Activated CD4-positive, alpha-beta T cell treated with anti-CD3 and anti-CD28 coated beads for 36 hours (primary cell): ENCODE measurements at regions not wholly inside any gene's neighbourhood (a gene's known extent, or its start where the extent isn't known, plus 50 kb on each side); places are given as distances from the start of the nearest gene placed in this dataset.

Source experiments
- ATAC-seq: fragments of 200-7000 bp; cut with Tn5 transposase; one replicate; pipeline ENCODE4 v1.10.0; 2021; ENCODE audit warnings: mild to moderate bottlenecking, moderate library complexity
- CTCF ChIA-PET: fragments of 350-600 bp; sonication (Branson Sonifier 250); formaldehyde crosslinking; loops from one replicate; lab custom pipeline; 2021; ENCODE audit warnings: antibody characterized with exemption; lab: Charles Lee
- POLR2A ChIA-PET: fragments of 350-600 bp; sonication (Branson Sonifier 250); formaldehyde crosslinking; loops from one replicate; lab custom pipeline; 2021; ENCODE audit warnings: antibody characterized with exemption, inconsistent platforms; lab: Charles Lee
- DNase-seq: peaks from one replicate; pipeline ENCODE4 v3.0.0-alpha.2; 2020
- H3K27ac Mint-ChIP-seq: one replicate; pipeline ENCODE4 v1.8.0; 2021; ENCODE audit warnings: mixed read lengths
- H3K27me3 Mint-ChIP-seq: one replicate; pipeline ENCODE4 v1.8.0; 2021; ENCODE audit warnings: mixed read lengths
- H3K36me3 Mint-ChIP-seq: one replicate; pipeline ENCODE4 v1.8.0; 2021; ENCODE audit warnings: low read depth, mixed read lengths
- H3K4me1 Mint-ChIP-seq: one replicate; pipeline ENCODE4 v1.8.0; 2021; ENCODE audit warnings: mixed read lengths
- H3K4me3 Mint-ChIP-seq: one replicate; pipeline ENCODE4 v1.8.0; 2021; ENCODE audit warnings: mild to moderate bottlenecking, moderate library complexity, mixed read lengths
- H3K9me3 Mint-ChIP-seq: one replicate; pipeline ENCODE4 v1.8.0; 2021; ENCODE audit warnings: low read depth, mixed read lengths
- intact Hi-C, 2 experiments: fragments of 100-400 bp; cut with DNase I in 1 of 2; cut with micrococcal nuclease in 1 of 2; formaldehyde crosslinking; loops; one replicate each; pipeline versions ENCODE4 v1.14.2 to v1.15.1; 2022 to 2024; cut with DNase I, micrococcal nuclease

DNA sequence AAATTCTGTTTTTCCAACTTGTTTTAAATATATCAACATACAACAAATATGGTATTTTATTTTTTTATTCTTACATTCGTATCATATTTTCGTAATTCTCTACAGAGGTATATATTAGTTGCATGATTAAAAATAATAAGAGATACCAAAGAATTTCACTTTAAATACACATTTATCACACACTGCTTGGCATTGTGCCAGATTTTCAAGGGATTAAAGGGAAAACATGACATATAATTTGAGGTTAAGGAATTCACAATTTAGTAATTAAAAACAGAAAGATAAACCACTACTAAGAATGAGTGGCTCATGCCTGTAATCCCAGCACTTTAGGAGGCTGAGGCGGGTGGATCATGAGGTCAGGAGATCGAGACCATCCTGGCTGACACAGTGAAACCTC is 484.7 kb upstream of the SORCS1 start:
- no peaks in the 10 kb centered on the region for H3K36me3 Mint-ChIP-seq
- no peak for DNase-seq
- H3K9me3 Mint-ChIP-seq, result no peaks in the 10 kb centered on the region
- ChIA-PET CTCF (no interaction called here), POLR2A (no interaction called here)
- no peak overlapping the region for H3K4me3 Mint-ChIP-seq
- intact Hi-C loops, result no loop called here
- no peaks in the 10 kb centered on the region for H3K27me3 Mint-ChIP-seq
- H3K4me1 Mint-ChIP-seq, result no peaks in the 10 kb centered on the region
- H3K27ac Mint-ChIP-seq, result no peak overlapping the region
- no peak for ATAC-seq

DNA sequence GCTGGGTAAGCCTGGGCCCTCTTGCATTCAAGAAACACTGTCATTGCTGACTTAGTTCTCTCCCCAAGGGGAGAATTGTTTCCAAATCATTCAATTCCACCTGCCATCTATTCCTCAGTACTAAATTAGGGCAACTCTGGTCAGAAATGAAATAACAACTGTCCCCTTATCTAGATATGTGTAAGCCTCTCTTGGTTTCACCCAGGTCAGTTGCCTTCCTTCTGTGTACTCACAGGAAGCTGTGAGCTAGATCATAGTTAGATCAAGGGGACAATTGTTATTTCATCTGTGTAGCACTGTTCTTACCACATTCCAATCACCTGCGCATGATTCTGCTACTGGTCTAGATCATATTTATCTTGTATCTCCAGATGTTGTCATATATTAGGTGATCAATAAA is 483.0 kb upstream of the SORCS1 start:
- DNase-seq, result no peak
- POLR2A ChIA-PET, result no interaction called here
- Mint-ChIP-seq H3K27ac (no peak overlapping the region), H3K4me3 (no peak overlapping the region), H3K9me3 (no peaks in the 10 kb centered on the region), H3K4me1 (no peaks in the 10 kb centered on the region), H3K27me3 (no peaks in the 10 kb centered on the region), H3K36me3 (no peaks in the 10 kb centered on the region)
- intact Hi-C loops, result no loop called here
- ATAC-seq, result no peak
- CTCF ChIA-PET, result no interaction called here

DNA sequence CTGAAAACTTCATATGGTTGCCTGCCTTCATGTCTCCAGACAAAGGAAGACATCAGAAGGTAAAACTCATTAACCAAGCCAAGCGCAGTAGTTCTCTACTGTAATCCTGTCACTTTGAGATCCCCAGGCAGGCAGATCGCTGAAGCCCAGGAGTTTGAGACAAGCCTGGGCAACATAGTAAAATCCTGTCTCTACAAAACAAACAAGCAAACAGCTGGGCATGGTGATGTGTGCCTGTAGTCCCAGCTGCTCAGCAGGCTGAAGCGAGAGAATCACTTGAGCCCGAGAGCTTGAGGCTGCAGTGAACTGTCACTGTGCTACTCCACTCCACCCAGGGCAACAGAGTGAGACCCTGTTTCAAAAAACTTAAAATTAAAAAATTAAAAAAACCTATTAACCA is 467.4 kb upstream of the SORCS1 start:
- POLR2A ChIA-PET, result no interaction called here
- Mint-ChIP-seq H3K9me3 (peaks cover 6% of the 10 kb centered on the region), H3K36me3 (no peaks in the 10 kb centered on the region), H3K4me3 (no peak overlapping the region), H3K27me3 (no peaks in the 10 kb centered on the region), H3K4me1 (no peaks in the 10 kb centered on the region), H3K27ac (no peak overlapping the region)
- intact Hi-C loops, result no loop called here
- ATAC-seq (no peak), DNase-seq (no peak)
- CTCF ChIA-PET, result no interaction called here

- intact Hi-C loops, result no loop called here
- ChIA-PET POLR2A (no interaction called here), CTCF (no interaction called here)
- no peak overlapping the region for H3K4me3 Mint-ChIP-seq
- H3K36me3 Mint-ChIP-seq, result no peaks in the 10 kb centered on the region
- H3K27me3 Mint-ChIP-seq, result no peaks in the 10 kb centered on the region
- H3K27ac Mint-ChIP-seq, result no peak overlapping the region
- no peaks in the 10 kb centered on the region for H3K9me3 Mint-ChIP-seq
- no peak for ATAC-seq
- DNase-seq, result no peak
- H3K4me1 Mint-ChIP-seq, result no peaks in the 10 kb centered on the region
These were observed 462.4 kb upstream of the SORCS1 start for GRCh38 chr10:107626862-107627261.

DNA sequence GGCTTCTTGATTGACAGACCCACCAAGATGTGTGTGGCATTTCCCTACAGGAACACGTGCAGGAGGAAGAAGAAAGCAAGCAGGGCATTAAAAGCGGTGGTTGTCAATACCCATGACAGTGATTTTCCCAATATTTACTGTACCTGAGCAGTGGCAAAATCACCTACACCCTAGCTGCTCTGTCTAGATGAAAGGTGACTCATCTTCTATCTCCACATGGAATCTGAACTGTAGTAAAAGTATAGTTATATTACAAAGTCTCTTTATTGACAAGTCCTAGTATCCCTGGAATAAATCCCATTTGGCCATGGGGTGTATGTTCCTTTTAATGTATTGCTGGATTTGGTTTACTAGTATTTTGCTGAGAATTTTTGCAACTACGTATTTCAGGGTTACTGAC is 458.8 kb upstream of the SORCS1 start:
- H3K4me1 Mint-ChIP-seq, result no peaks in the 10 kb centered on the region
- H3K27me3 Mint-ChIP-seq, result no peaks in the 10 kb centered on the region
- intact Hi-C loops, result no loop called here
- no peak for ATAC-seq
- DNase-seq, result no peak
- ChIA-PET POLR2A (no interaction called here), CTCF (no interaction called here)
- no peak overlapping the region for H3K27ac Mint-ChIP-seq
- H3K9me3 Mint-ChIP-seq, result peaks cover 3% of the 10 kb centered on the region
- no peak overlapping the region for H3K4me3 Mint-ChIP-seq
- H3K36me3 Mint-ChIP-seq, result no peaks in the 10 kb centered on the region

DNA sequence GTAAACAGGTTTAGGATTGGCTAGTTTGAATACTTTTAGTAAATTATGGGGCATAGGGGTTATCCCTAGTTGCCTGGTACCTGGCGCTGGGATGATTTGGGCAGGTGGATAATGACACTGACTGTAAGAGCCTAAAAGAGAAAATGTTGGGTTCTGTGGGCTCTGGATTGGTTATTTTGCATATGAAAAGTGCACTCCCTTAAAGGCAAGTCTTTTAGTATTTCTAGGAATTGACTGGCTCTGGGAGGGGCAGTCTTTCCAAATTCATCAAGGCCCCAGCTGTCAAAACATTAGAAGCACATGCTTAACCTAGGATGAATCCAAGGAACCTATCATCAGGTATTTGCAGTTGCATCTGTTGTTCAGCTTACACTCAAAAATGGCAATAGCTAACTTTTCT is 454.6 kb upstream of the SORCS1 start:
- CTCF ChIA-PET, result no interaction called here
- H3K27ac Mint-ChIP-seq, result no peak overlapping the region
- POLR2A ChIA-PET, result no interaction called here
- H3K4me1 Mint-ChIP-seq, result no peaks in the 10 kb centered on the region
- intact Hi-C loops, result no loop called here
- H3K9me3 Mint-ChIP-seq, result peaks cover 3% of the 10 kb centered on the region
- no peaks in the 10 kb centered on the region for H3K36me3 Mint-ChIP-seq
- no peak for ATAC-seq
- no peak overlapping the region for H3K4me3 Mint-ChIP-seq
- no peaks in the 10 kb centered on the region for H3K27me3 Mint-ChIP-seq
- DNase-seq, result no peak

DNA sequence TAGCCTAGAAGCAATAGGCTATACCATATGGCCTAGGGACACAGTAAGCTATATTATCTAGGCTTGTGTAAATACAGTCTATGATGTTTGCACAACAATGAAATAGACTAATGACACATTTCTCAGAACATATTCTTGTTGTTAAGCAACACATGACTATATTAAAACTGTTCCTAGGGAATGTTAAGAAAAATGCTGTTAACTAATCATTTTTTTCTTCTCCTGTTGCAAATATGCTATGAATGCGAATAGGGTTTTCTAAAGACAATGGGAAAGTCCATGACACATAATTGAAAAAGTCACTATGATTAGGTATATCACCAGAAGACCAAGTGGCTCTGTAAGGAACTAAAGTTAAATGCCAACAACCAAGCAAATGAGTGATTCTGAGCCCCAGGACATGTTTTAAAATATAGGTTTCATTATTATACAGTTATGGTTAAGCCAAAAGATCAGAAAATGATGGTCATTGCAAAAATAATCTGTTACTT is 454.0 kb upstream of the SORCS1 start:
- no peaks in the 10 kb centered on the region for H3K27me3 Mint-ChIP-seq
- CTCF ChIA-PET, result no interaction called here
- H3K27ac Mint-ChIP-seq, result no peak overlapping the region
- no peak overlapping the region for H3K4me3 Mint-ChIP-seq
- H3K4me1 Mint-ChIP-seq, result no peaks in the 10 kb centered on the region
- intact Hi-C loops, result no loop called here
- ATAC-seq (no peak), DNase-seq (no peak)
- POLR2A ChIA-PET, result no interaction called here
- H3K9me3 Mint-ChIP-seq, result peaks cover 3% of the 10 kb centered on the region
- no peaks in the 10 kb centered on the region for H3K36me3 Mint-ChIP-seq

GRCh38 chr10:107616463-107617410 is 452.2 kb upstream of the SORCS1 start:
- Mint-ChIP-seq H3K27ac (no peak overlapping the region), H3K27me3 (no peaks in the 10 kb centered on the region), H3K4me1 (no peaks in the 10 kb centered on the region), H3K36me3 (no peaks in the 10 kb centered on the region), H3K9me3 (peaks cover 3% of the 10 kb centered on the region), H3K4me3 (no peak overlapping the region)
- DNase-seq, result no peak
- intact Hi-C loops, result no loop called here
- ChIA-PET POLR2A (no interaction called here), CTCF (interaction anchor here (0.8 kb wide), 1 partner anchor 477 kb away, joined by 4 read pairs; no protein-coding TSS in a partner anchor)
- ATAC-seq, result no peak

DNA sequence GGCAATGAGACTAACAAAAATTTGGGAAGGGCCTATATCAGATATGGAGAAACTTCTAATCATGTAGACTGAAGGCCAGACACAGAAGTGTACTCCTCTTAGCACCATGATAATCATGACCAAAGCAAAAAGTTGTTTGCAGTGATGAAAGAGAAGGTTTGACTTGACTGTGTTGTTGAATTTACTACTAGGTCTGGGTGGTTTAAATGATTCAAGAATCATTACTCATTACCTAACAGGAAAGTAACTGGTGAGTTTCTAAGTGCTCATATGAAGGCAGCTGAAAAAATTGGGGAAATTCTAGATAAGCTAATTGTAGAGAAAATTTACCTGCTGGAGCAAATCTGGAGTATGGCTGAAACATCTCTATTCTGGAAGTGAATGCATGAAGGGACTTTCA is 451.5 kb upstream of the SORCS1 start:
- ATAC-seq (no peak), DNase-seq (no peak)
- Mint-ChIP-seq H3K36me3 (no peaks in the 10 kb centered on the region), H3K27me3 (no peaks in the 10 kb centered on the region), H3K4me3 (no peak overlapping the region), H3K9me3 (peaks cover 3% of the 10 kb centered on the region), H3K27ac (no peak overlapping the region), H3K4me1 (no peaks in the 10 kb centered on the region)
- CTCF ChIA-PET, result no interaction called here
- intact Hi-C loops, result no loop called here
- POLR2A ChIA-PET, result no interaction called here

- Mint-ChIP-seq H3K4me1 (no peaks in the 10 kb centered on the region), H3K4me3 (no peak overlapping the region), H3K27me3 (no peaks in the 10 kb centered on the region), H3K9me3 (peaks cover 5% of the 10 kb centered on the region), H3K27ac (no peak overlapping the region), H3K36me3 (no peaks in the 10 kb centered on the region)
- intact Hi-C loops, result no loop called here
- no peak for DNase-seq
- ChIA-PET POLR2A (no interaction called here), CTCF (no interaction called here)
- ATAC-seq, result no peak
These were observed 450.6 kb upstream of the SORCS1 start for GRCh38 chr10:107614939-107615685.

DNA sequence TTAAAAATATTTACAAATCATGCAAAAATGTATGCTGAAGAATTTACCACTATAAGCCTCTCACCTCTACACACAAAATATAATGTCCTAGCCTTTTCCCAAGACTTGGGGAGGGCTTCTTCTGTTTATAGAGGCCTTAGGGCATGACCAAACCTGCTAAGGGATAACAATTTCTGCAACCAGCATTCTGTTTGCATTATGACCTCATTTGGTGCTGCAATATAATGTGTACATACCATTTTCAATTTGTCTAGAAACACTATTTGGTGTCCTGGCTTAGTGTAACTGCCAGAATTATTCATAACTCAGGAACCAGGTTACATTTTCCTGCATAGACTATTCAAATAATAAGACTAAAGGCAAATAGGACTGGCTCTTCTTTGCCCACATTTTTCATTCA is 446.6 kb upstream of the SORCS1 start:
- no peaks in the 10 kb centered on the region for H3K27me3 Mint-ChIP-seq
- no peak for ATAC-seq
- POLR2A ChIA-PET, result no interaction called here
- CTCF ChIA-PET, result no interaction called here
- H3K9me3 Mint-ChIP-seq, result peaks cover 1% of the 10 kb centered on the region
- no peak for DNase-seq
- no peak overlapping the region for H3K4me3 Mint-ChIP-seq
- H3K27ac Mint-ChIP-seq, result no peak overlapping the region
- H3K36me3 Mint-ChIP-seq, result no peaks in the 10 kb centered on the region
- intact Hi-C loops, result no loop called here
- H3K4me1 Mint-ChIP-seq, result no peaks in the 10 kb centered on the region

- Mint-ChIP-seq H3K27me3 (no peaks in the 10 kb centered on the region), H3K4me3 (no peak overlapping the region), H3K27ac (no peak overlapping the region), H3K36me3 (no peaks in the 10 kb centered on the region), H3K9me3 (peaks cover 18% of the 10 kb centered on the region), H3K4me1 (no peaks in the 10 kb centered on the region)
- intact Hi-C loops, result no loop called here
- CTCF ChIA-PET, result no interaction called here
- DNase-seq, result no peak
- no peak for ATAC-seq
- POLR2A ChIA-PET, result no interaction called here
These were observed 424.6 kb upstream of the SORCS1 start for GRCh38 chr10:107589081-107589480.
